ENCODE measurements at regions not wholly inside any gene's neighbourhood (a gene's known extent, or its start where the extent isn't known, plus 50 kb on each side); places are given as distances from the start of the nearest gene placed in this dataset.

DNA sequence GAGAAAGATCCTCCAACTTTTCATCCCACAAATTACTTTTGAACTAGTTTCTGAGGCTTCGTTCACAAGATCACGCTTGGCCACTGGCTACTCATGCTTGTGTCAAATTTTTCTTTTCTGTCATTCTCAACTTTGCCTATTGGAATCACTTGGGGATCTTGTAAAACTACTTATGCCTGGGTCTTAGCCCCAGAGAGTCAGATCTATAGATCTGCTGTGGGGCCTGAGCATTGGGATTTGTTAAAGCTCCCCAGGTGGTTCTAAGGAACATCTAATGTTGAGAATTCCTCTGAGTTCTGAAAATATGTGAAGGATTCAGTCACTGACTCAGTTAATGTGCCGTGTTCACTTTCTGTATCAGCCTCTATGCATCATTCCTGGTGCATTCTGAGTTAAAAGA is 71.7 kb upstream of the VGLL3 start (continued):
- TF ChIP-seq, protein P1, sequence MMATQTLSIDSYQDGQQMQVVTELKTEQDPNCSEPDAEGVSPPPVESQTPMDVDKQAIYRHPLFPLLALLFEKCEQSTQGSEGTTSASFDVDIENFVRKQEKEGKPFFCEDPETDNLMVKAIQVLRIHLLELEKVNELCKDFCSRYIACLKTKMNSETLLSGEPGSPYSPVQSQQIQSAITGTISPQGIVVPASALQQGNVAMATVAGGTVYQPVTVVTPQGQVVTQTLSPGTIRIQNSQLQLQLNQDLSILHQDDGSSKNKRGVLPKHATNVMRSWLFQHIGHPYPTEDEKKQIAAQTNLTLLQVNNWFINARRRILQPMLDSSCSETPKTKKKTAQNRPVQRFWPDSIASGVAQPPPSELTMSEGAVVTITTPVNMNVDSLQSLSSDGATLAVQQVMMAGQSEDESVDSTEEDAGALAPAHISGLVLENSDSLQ (IDR thresholded peaks at IDR 0.05): no peak
- TF ChIP-seq ZNF384 (IDR thresholded peaks at IDR 0.05; ENCODE audit: borderline replicate concordance, low read depth, low read length): no peak
- TF ChIP-seq TARDBP (IDR thresholded peaks at IDR 0.05; ENCODE audit: borderline replicate concordance): no peak
- no peak for TF ChIP-seq ZNF687 (IDR thresholded peaks at IDR 0.05)
- no peak for TF ChIP-seq SREBF1 (IDR thresholded peaks at IDR 0.05; ENCODE audit: low read length)

DNA sequence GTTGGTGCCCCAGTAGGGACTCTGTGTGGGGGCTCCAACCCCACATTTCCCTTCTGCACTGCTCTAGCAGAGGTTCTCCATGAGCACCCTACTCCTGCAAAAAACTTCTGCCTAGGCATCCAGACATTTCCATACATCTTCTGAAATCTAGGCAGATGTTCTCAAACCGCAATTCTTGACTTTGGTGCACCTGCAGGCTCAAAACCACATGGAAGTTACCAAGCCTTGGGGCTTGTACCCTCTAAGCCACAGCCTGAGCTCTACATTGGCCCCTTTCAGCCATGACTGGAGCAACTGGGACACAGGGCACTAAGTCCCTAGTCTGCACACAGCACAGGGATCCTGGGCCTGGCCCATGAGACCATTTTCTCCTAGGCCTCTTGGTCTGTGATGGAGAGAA is 66.5 kb upstream of the VGLL3 start:
- DNase-seq (ENCODE audit: low read depth, low spot score): no peak
- Histone ChIP-seq H3K79me2 (ENCODE audit: control insufficient read depth, insufficient read depth, low read length) (no peaks in the 10 kb centered on the region), H2AFZ (ENCODE audit: control insufficient read depth, low read depth, low read length) (no peak overlapping the region), H3K4me2 (ENCODE audit: control insufficient read depth, insufficient read depth) (no peak overlapping the region), H3K9ac (ENCODE audit: control insufficient read depth, insufficient read depth, low read length) (no peak overlapping the region), H3K4me3 (no peak overlapping the region), H4K20me1 (ENCODE audit: control insufficient read depth, insufficient read depth) (no peaks in the 10 kb centered on the region), H3K27ac (ENCODE audit: control insufficient read depth, insufficient read depth) (no peak overlapping the region), H3K36me3 (ENCODE audit: control insufficient read depth in 2 of 2, insufficient read depth in 2 of 2, low read length in 1 of 2) (no peaks in the 10 kb centered on the region), H3K9me3 (replicated peaks; ENCODE audit: control insufficient read depth, insufficient read depth, low read length) (no peaks in the 10 kb centered on the region), H3K4me1 (ENCODE audit: control insufficient read depth, insufficient read depth, low read length) (no peaks in the 10 kb centered on the region), H3K27me3 (replicated peaks in 1 of 2; ENCODE audit: control insufficient read depth in 2 of 2, insufficient read depth in 2 of 2, low read length in 1 of 2) (no peaks in the 10 kb centered on the region)
- RAD21 ChIA-PET (ENCODE audit: unreplicated experiment): no interaction called here
- intact Hi-C loops (cut with micrococcal nuclease; ENCODE audit: unreplicated experiment) (no loop called here), in situ Hi-C loops (cut with MboI) (no loop called here)
- ATAC-seq: no peak
- CTCF ChIA-PET: no interaction called here
- no peak for TF ChIP-seq BHLHE40 (IDR thresholded peaks at IDR 0.05; ENCODE audit: borderline replicate concordance in 1 of 2, low read depth in 2 of 2, low read length in 1 of 2)
- no peak for TF ChIP-seq TCF7 (IDR thresholded peaks at IDR 0.05; ENCODE audit: borderline replicate concordance)
- no peak for TF ChIP-seq CEBPB (IDR thresholded peaks at IDR 0.05; ENCODE audit: borderline replicate concordance in 1 of 2, low read depth in 2 of 2, low read length in 2 of 2)
- no peak for TF ChIP-seq KAT2A (conservative IDR thresholded peaks at IDR 0.05; ENCODE audit: control insufficient read depth, low read depth, low read length)
- no peak for TF ChIP-seq RB1 (IDR thresholded peaks at IDR 0.05; ENCODE audit: borderline replicate concordance)
- TF ChIP-seq, protein P2, sequence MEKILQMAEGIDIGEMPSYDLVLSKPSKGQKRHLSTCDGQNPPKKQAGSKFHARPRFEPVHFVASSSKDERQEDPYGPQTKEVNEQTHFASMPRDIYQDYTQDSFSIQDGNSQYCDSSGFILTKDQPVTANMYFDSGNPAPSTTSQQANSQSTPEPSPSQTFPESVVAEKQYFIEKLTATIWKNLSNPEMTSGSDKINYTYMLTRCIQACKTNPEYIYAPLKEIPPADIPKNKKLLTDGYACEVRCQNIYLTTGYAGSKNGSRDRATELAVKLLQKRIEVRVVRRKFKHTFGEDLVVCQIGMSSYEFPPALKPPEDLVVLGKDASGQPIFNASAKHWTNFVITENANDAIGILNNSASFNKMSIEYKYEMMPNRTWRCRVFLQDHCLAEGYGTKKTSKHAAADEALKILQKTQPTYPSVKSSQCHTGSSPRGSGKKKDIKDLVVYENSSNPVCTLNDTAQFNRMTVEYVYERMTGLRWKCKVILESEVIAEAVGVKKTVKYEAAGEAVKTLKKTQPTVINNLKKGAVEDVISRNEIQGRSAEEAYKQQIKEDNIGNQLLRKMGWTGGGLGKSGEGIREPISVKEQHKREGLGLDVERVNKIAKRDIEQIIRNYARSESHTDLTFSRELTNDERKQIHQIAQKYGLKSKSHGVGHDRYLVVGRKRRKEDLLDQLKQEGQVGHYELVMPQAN (conservative IDR thresholded peaks at IDR 0.05): no peak
- TF ChIP-seq MXI1 (IDR thresholded peaks at IDR 0.05; ENCODE audit: low read depth, low read length): no peak
- TF ChIP-seq TCF12 (IDR thresholded peaks at IDR 0.05; ENCODE audit: low read depth, low read length): no peak
- TF ChIP-seq BACH1 (IDR thresholded peaks at IDR 0.05; ENCODE audit: borderline replicate concordance): no peak
- no peak for TF ChIP-seq NR2C1 (IDR thresholded peaks at IDR 0.05)
- TF ChIP-seq CBX3 (IDR thresholded peaks at IDR 0.05; ENCODE audit: borderline replicate concordance, low read depth): no peak
- FAIRE-seq: no peak
- POLR2A ChIA-PET: no interaction called here
- BruUV-seq (replicated peaks): no TSS peak
- WGBS (ENCODE audit: insufficient coverage, insufficient replicate concordance, low lambda C conversion rate, missing lambda C conversion rate): 25% methylated on average over 1 of the region's 1 CpG
- SMC1A ChIA-PET (ENCODE audit: uncharacterized antibody, unreplicated experiment): no interaction called here
